Suprapubic skin (tissue), 4 donors: ENCODE measurements at regions not wholly inside any gene's neighbourhood (a gene's known extent, or its start where the extent isn't known, plus 50 kb on each side); places are given as distances from the start of the nearest gene placed in this dataset.

Experiments
- DNase-seq, 2 donors: peaks; one replicate each; pipeline ENCODE4 v3.0.0-alpha.2; 2019; ENCODE audit warnings: low spot score in 2 of 2
- H3K27ac ChIP-seq: fragments of 200-600 bp; sonication (generic); one replicate; pipeline ENCODE4 v1.5.1; 2019
- H3K27me3 ChIP-seq: fragments of 200-600 bp; sonication (generic); one replicate; pipeline ENCODE4 v1.5.1; 2019
- H3K36me3 ChIP-seq: fragments of 200-600 bp; sonication (generic); one replicate; pipeline ENCODE4 v1.5.1; 2019
- H3K4me1 ChIP-seq: fragments of 200-600 bp; sonication (generic); one replicate; pipeline ENCODE4 v1.5.1; 2019
- H3K4me3 ChIP-seq: fragments of 200-600 bp; sonication (generic); one replicate; pipeline ENCODE4 v1.5.1; 2019; ENCODE audit warnings: mild to moderate bottlenecking
- H3K9me3 ChIP-seq: fragments of 200-600 bp; sonication (generic); one replicate; pipeline ENCODE4 v1.5.1; 2019
- CTCF ChIP-seq, 2 donors: fragments of 200-600 bp in 1 of 2; fragments of 450-650 bp in 1 of 2; sonication (generic) in 1 of 2; IDR thresholded peaks; one replicate each; pipeline ENCODE4 v1.5.1; 2016 to 2019; ENCODE audit warnings: antibody characterized with exemption in 2 of 2, mild to moderate bottlenecking in 1 of 2, moderate library complexity in 1 of 2
- EP300 ChIP-seq: sonication (generic); formaldehyde crosslinking; IDR thresholded peaks from one replicate; pipeline ENCODE4 v1.6.1; 2017; ENCODE audit warnings: antibody characterized with exemption
- POLR2A ChIP-seq, 2 donors: fragments of 450-650 bp; IDR thresholded peaks; one replicate each; pipeline ENCODE4 v1.6.1; 2017; ENCODE audit warnings: antibody characterized with exemption in 2 of 2, mild to moderate bottlenecking in 2 of 2, moderate library complexity in 2 of 2
- POLR2AphosphoS5 ChIP-seq, 3 donors: sonication (generic); formaldehyde crosslinking; IDR thresholded peaks; one replicate each; pipeline ENCODE4 v1.6.1; 2017; ENCODE audit warnings: antibody characterized with exemption in 3 of 3
- WGBS: methylation state at CpG from one replicate; pipeline ENCODE4 v1.1.5; 2018; 5-methylcytosine and 5-hydroxymethylcytosine counted together

GRCh38 chr11:112719736-112720525, 241.3 kb upstream of the NCAM1 start:
- H3K4me3 ChIP-seq = no peak overlapping the region
- no peaks in the 10 kb centered on the region for H3K4me1 ChIP-seq
- TF ChIP-seq POLR2AphosphoS5 (IDR thresholded peaks at IDR 0.05) (no peak), POLR2A (IDR thresholded peaks at IDR 0.05) (no peak)
- H3K27me3 ChIP-seq = no peaks in the 10 kb centered on the region
- H3K36me3 ChIP-seq = no peaks in the 10 kb centered on the region
- H3K9me3 ChIP-seq = no peaks in the 10 kb centered on the region
- WGBS = 82% methylated on average over 11 of the region's 11 CpGs
- no peak overlapping the region for H3K27ac ChIP-seq
- DNase-seq = no peak

- H3K4me3 ChIP-seq = no peak overlapping the region
- 63% methylated on average over 2 of the region's 2 CpGs for WGBS
- H3K27ac ChIP-seq = no peak overlapping the region
- no peak for DNase-seq
- peaks cover 4% of the 10 kb centered on the region for H3K27me3 ChIP-seq
- TF ChIP-seq CTCF (IDR thresholded peaks at IDR 0.05) = no peak
- no peak for TF ChIP-seq EP300
- TF ChIP-seq POLR2AphosphoS5 (IDR thresholded peaks at IDR 0.05) = no peak
- TF ChIP-seq POLR2A (IDR thresholded peaks at IDR 0.05) = no peak
- no peaks in the 10 kb centered on the region for H3K4me1 ChIP-seq
- no peaks in the 10 kb centered on the region for H3K9me3 ChIP-seq
- H3K36me3 ChIP-seq = no peaks in the 10 kb centered on the region
These were observed 239.1 kb upstream of the NCAM1 start for GRCh38 chr11:112722148-112722547.

GRCh38 chr11:112722876-112723275, 238.3 kb upstream of the NCAM1 start:
- 80% methylated on average over 4 of the region's 4 CpGs for WGBS
- Histone ChIP-seq H3K27me3 (peaks cover 4% of the 10 kb centered on the region), H3K9me3 (no peaks in the 10 kb centered on the region), H3K4me1 (no peaks in the 10 kb centered on the region), H3K36me3 (no peaks in the 10 kb centered on the region), H3K4me3 (no peak overlapping the region), H3K27ac (no peak overlapping the region)
- no peak for DNase-seq
- TF ChIP-seq POLR2A (IDR thresholded peaks at IDR 0.05) (no peak), EP300 (no peak), CTCF (IDR thresholded peaks at IDR 0.05) (no peak), POLR2AphosphoS5 (IDR thresholded peaks at IDR 0.05) (no peak)

- H3K4me3 ChIP-seq = no peak overlapping the region
- H3K36me3 ChIP-seq = no peaks in the 10 kb centered on the region
- peaks cover 4% of the 10 kb centered on the region for H3K27me3 ChIP-seq
- H3K9me3 ChIP-seq = no peaks in the 10 kb centered on the region
- 75% methylated on average over 13 of the region's 13 CpGs for WGBS
- DNase-seq = no peak
- no peaks in the 10 kb centered on the region for H3K4me1 ChIP-seq
- TF ChIP-seq EP300 = no peak
- TF ChIP-seq POLR2AphosphoS5 (IDR thresholded peaks at IDR 0.05) = no peak
- H3K27ac ChIP-seq = no peak overlapping the region
These were observed 237.3 kb upstream of the NCAM1 start for GRCh38 chr11:112723676-112724495.

- TF ChIP-seq EP300 (no peak), CTCF (IDR thresholded peaks at IDR 0.05) (no peak), POLR2AphosphoS5 (IDR thresholded peaks at IDR 0.05) (no peak), POLR2A (IDR thresholded peaks at IDR 0.05) (no peak)
- Histone ChIP-seq H3K27me3 (peaks cover 4% of the 10 kb centered on the region), H3K27ac (no peak overlapping the region), H3K4me1 (no peaks in the 10 kb centered on the region), H3K9me3 (no peaks in the 10 kb centered on the region), H3K4me3 (no peak overlapping the region), H3K36me3 (no peaks in the 10 kb centered on the region)
- WGBS = 83% methylated on average over 3 of the region's 4 CpGs
- DNase-seq = no peak
These were observed 236.8 kb upstream of the NCAM1 start for GRCh38 chr11:112724496-112724790.

- Histone ChIP-seq H3K9me3 (no peaks in the 10 kb centered on the region), H3K36me3 (no peaks in the 10 kb centered on the region), H3K27me3 (peaks cover 4% of the 10 kb centered on the region), H3K27ac (no peak overlapping the region), H3K4me1 (no peaks in the 10 kb centered on the region), H3K4me3 (no peak overlapping the region)
- DNase-seq = no peak
- WGBS = 79% methylated on average over 3 of the region's 3 CpGs
- TF ChIP-seq EP300 (no peak), CTCF (IDR thresholded peaks at IDR 0.05) (no peak), POLR2A (IDR thresholded peaks at IDR 0.05) (no peak), POLR2AphosphoS5 (IDR thresholded peaks at IDR 0.05) (no peak)
These were observed 235.6 kb upstream of the NCAM1 start for GRCh38 chr11:112725636-112726035.
